Keratinocyte (primary cell): ENCODE measurements at regions not wholly inside any gene's neighbourhood (a gene's known extent, or its start where the extent isn't known, plus 50 kb on each side); places are given as distances from the start of the nearest gene placed in this dataset.

Experiments used
- DNase-seq: peaks from one replicate; pipeline ENCODE4 v3.0.0-alpha.2; 2011; ENCODE audit warnings: low read depth, missing footprints, low spot score
- FAIRE-seq: peaks from 2 replicates; lab custom pipeline; 2011; peaks lifted over from hg19 to GRCh38; lab: Jason Lieb, UNC
- H2AFZ ChIP-seq: 2 replicates; pipeline ENCODE4 v1.6.0; 2012; ENCODE audit warnings: low read length, control low read depth, inconsistent platforms; ENCODE audit not compliant: control insufficient read depth
- H3K27ac ChIP-seq: 2 replicates; pipeline ENCODE4 v1.5.1; 2011; ENCODE audit warnings: low read length; ENCODE audit not compliant: control insufficient read depth, insufficient read depth
- H3K27me3 ChIP-seq: 3 replicates; pipeline ENCODE4 v1.6.0; 2011; ENCODE audit warnings: low read length; ENCODE audit not compliant: control insufficient read depth, insufficient read depth; ENCODE audit errors: extremely low read depth
- H3K36me3 ChIP-seq, 2 experiments: 2 replicates in 1 of 2; 3 replicates in 1 of 2; pipeline ENCODE4 v1.5.1; 2011; ENCODE audit warnings: low read length in 2 of 2, mild to moderate bottlenecking in 1 of 2; ENCODE audit not compliant: control insufficient read depth in 2 of 2, insufficient read depth in 2 of 2; ENCODE audit errors: extremely low read depth in 1 of 2
- H3K4me1 ChIP-seq: 3 replicates; pipeline ENCODE4 v1.5.1; 2011; ENCODE audit warnings: low read length; ENCODE audit not compliant: control insufficient read depth, insufficient read depth; ENCODE audit errors: extremely low read depth
- H3K4me2 ChIP-seq: 3 replicates; pipeline ENCODE4 v1.6.0; 2011; ENCODE audit warnings: low read depth, low read length; ENCODE audit not compliant: control insufficient read depth, insufficient read depth; ENCODE audit errors: extremely low read depth
- H3K4me3 ChIP-seq, 3 experiments: fragments of 200-600 bp in 1 of 3; sonication (generic) in 1 of 3; 2 replicates in 2 of 3; 3 replicates in 1 of 3; pipeline ENCODE4 v1.5.1; 2011 to 2016; ENCODE audit warnings: low read length in 3 of 3, mild to moderate bottlenecking in 3 of 3, control low read depth in 2 of 3, inconsistent platforms in 1 of 3, low read depth in 1 of 3, mixed read lengths in 1 of 3, mixed run types in 1 of 3, moderate library complexity in 1 of 3; ENCODE audit not compliant: control insufficient read depth in 2 of 3, insufficient read depth in 2 of 3; ENCODE audit errors: extremely low read depth in 1 of 3
- H3K79me2 ChIP-seq: 2 replicates; pipeline ENCODE4 v1.6.0; 2012; ENCODE audit warnings: low read length; ENCODE audit not compliant: control insufficient read depth, insufficient read depth
- H3K9ac ChIP-seq: 3 replicates; pipeline ENCODE4 v1.6.0; 2011; ENCODE audit warnings: low read length; ENCODE audit not compliant: control insufficient read depth, insufficient read depth; ENCODE audit errors: extremely low read depth
- H3K9me1 ChIP-seq: 3 replicates; pipeline ENCODE4 v1.6.0; 2011; ENCODE audit warnings: low read length; ENCODE audit not compliant: control insufficient read depth, insufficient read depth; ENCODE audit errors: extremely low read depth
- H3K9me3 ChIP-seq: 2 replicates; pipeline ENCODE4 v1.5.1; 2012; ENCODE audit warnings: low read depth, low read length; ENCODE audit not compliant: control insufficient read depth
- H4K20me1 ChIP-seq: 3 replicates; pipeline ENCODE4 v1.6.0; 2011; ENCODE audit warnings: low read length; ENCODE audit not compliant: control insufficient read depth, insufficient read depth; ENCODE audit errors: extremely low read depth
- CTCF ChIP-seq, 3 experiments: IDR thresholded peaks in 1 of 3; conservative IDR thresholded peaks in 1 of 3; optimal IDR thresholded peaks in 1 of 3; 2 replicates in 2 of 3; 3 replicates in 1 of 3; pipeline versions ENCODE3 to v1.5.1; 2011; ENCODE audit warnings: low read length in 3 of 3, mild to moderate bottlenecking in 3 of 3, moderate library complexity in 2 of 3, control low read depth in 1 of 3, inconsistent platforms in 1 of 3; ENCODE audit not compliant: insufficient read depth in 2 of 3; ENCODE audit errors: extremely low read depth in 1 of 3
- EZH2 ChIP-seq: IDR thresholded peaks from one replicate; pipeline ENCODE4 v1.6.1; 2012; ENCODE audit warnings: inconsistent platforms, mild to moderate bottlenecking, low read length, moderate library complexity
- dilution Hi-C: fragments of 300-500 bp; cut with MboI; formaldehyde crosslinking; loops from one replicate; pipeline ENCODE4 v1.7.0; 2020; ENCODE audit warnings: low sequenced_read_pairs; ENCODE audit not compliant: extremely low pct_ligation_motif_present

GRCh38 chr2:118222273-118222594 lies 134.0 kb downstream of the INSIG2 start:
- H3K27ac ChIP-seq: no peak overlapping the region
- H2AFZ ChIP-seq: no peak overlapping the region
- H3K9ac ChIP-seq: no peak overlapping the region
- FAIRE-seq (no peak), DNase-seq (no peak)
- peaks cover 2% of the 10 kb centered on the region for H3K4me1 ChIP-seq
- H3K4me3 ChIP-seq: no peak overlapping the region
- no peak overlapping the region for H3K4me2 ChIP-seq
- H4K20me1 ChIP-seq: no peaks in the 10 kb centered on the region
- peaks cover 17% of the 10 kb centered on the region for H3K27me3 ChIP-seq
- dilution Hi-C loops: no loop called here
- H3K79me2 ChIP-seq: no peaks in the 10 kb centered on the region
- TF ChIP-seq EZH2 (no peak), CTCF (optimal IDR thresholded peaks at IDR 0.05 in 1 of 3, IDR thresholded peaks at IDR 0.05 in 1 of 3, conservative IDR thresholded peaks at IDR 0.05 in 1 of 3; ENCODE audit: extremely low read depth in 1 of 3, insufficient read depth in 2 of 3, low read length in 3 of 3) (no peak)
- H3K36me3 ChIP-seq: no peaks in the 10 kb centered on the region
- no peaks in the 10 kb centered on the region for H3K9me1 ChIP-seq
- H3K9me3 ChIP-seq: no peaks in the 10 kb centered on the region

- Histone ChIP-seq H3K4me1 (peaks cover 2% of the 10 kb centered on the region), H3K79me2 (no peaks in the 10 kb centered on the region), H2AFZ (no peak overlapping the region), H3K4me2 (no peak overlapping the region), H3K27me3 (peaks cover 17% of the 10 kb centered on the region), H3K9ac (no peak overlapping the region), H3K9me1 (no peaks in the 10 kb centered on the region), H3K9me3 (no peaks in the 10 kb centered on the region), H3K4me3 (no peak overlapping the region), H3K36me3 (no peaks in the 10 kb centered on the region), H3K27ac (no peak overlapping the region), H4K20me1 (no peaks in the 10 kb centered on the region)
- TF ChIP-seq CTCF (optimal IDR thresholded peaks at IDR 0.05 in 1 of 3, IDR thresholded peaks at IDR 0.05 in 1 of 3, conservative IDR thresholded peaks at IDR 0.05 in 1 of 3; ENCODE audit: extremely low read depth in 1 of 3, insufficient read depth in 2 of 3, low read length in 3 of 3): peak; percentile 59 to 73 (median 61)
- no peak for TF ChIP-seq EZH2
- FAIRE-seq (peak; percentile 98), DNase-seq (no peak)
- dilution Hi-C loops: no loop called here
These were observed 133.4 kb downstream of the INSIG2 start for GRCh38 chr2:118221536-118222272.
